Activated CD4-positive, alpha-beta T cell treated with anti-CD3 and anti-CD28 coated beads, Interleukin-2, amount 10 ng/mL, durations not matched to agents 24 days and 14 days (primary cell): ENCODE measurements at regions not wholly inside any gene's neighbourhood (a gene's known extent, or its start where the extent isn't known, plus 50 kb on each side); places are given as distances from the start of the nearest gene placed in this dataset.

Source experiments
- DNase-seq: peaks from one replicate; pipeline ENCODE4 v3.0.0; 2022
- H3K27ac Mint-ChIP-seq: one replicate; pipeline ENCODE4 v1.8.0; 2022; ENCODE audit warnings: mild to moderate bottlenecking, mixed read lengths
- H3K27me3 Mint-ChIP-seq: one replicate; pipeline ENCODE4 v1.8.0; 2022; ENCODE audit warnings: mixed read lengths
- H3K36me3 Mint-ChIP-seq: one replicate; pipeline ENCODE4 v1.8.0; 2022; ENCODE audit warnings: low read depth, mild to moderate bottlenecking, mixed read lengths
- H3K4me1 Mint-ChIP-seq: one replicate; pipeline ENCODE4 v1.8.0; 2021; ENCODE audit warnings: mixed read lengths
- H3K4me3 Mint-ChIP-seq: one replicate; pipeline ENCODE4 v1.8.0; 2022; ENCODE audit warnings: mild to moderate bottlenecking, moderate library complexity, mixed read lengths
- H3K9me3 Mint-ChIP-seq: one replicate; pipeline ENCODE4 v1.8.0; 2021; ENCODE audit warnings: mixed read lengths
- intact Hi-C: fragments of 100-400 bp; cut with micrococcal nuclease; formaldehyde crosslinking; loops from one replicate; pipeline ENCODE4 v1.15.1; 2023

- Mint-ChIP-seq H3K9me3 (peaks cover 5% of the 10 kb centered on the region), H3K27ac (no peak overlapping the region), H3K4me3 (no peak overlapping the region), H3K36me3 (no peaks in the 10 kb centered on the region), H3K4me1 (no peaks in the 10 kb centered on the region), H3K27me3 (no peaks in the 10 kb centered on the region)
- intact Hi-C loops: no loop called here
- no peak for DNase-seq
These were observed 199.1 kb upstream of the MPDZ start for GRCh38 chr9:13478639-13479038.

GRCh38 chr9:13478160-13478559 lies 198.7 kb upstream of the MPDZ start:
- intact Hi-C loops: no loop called here
- H3K27ac Mint-ChIP-seq: no peak overlapping the region
- H3K27me3 Mint-ChIP-seq: no peaks in the 10 kb centered on the region
- DNase-seq: no peak
- H3K36me3 Mint-ChIP-seq: no peaks in the 10 kb centered on the region
- H3K4me1 Mint-ChIP-seq: no peaks in the 10 kb centered on the region
- H3K4me3 Mint-ChIP-seq: no peak overlapping the region
- H3K9me3 Mint-ChIP-seq: peaks cover 5% of the 10 kb centered on the region

- Mint-ChIP-seq H3K4me3 (no peak overlapping the region), H3K4me1 (no peaks in the 10 kb centered on the region), H3K27me3 (no peaks in the 10 kb centered on the region), H3K27ac (no peak overlapping the region), H3K9me3 (no peaks in the 10 kb centered on the region), H3K36me3 (no peaks in the 10 kb centered on the region)
- intact Hi-C loops: no loop called here
- DNase-seq: no peak
These were observed 191.3 kb upstream of the MPDZ start for GRCh38 chr9:13470836-13471235.

GRCh38 chr9:13467157-13467556 lies 187.7 kb upstream of the MPDZ start:
- no peaks in the 10 kb centered on the region for H3K36me3 Mint-ChIP-seq
- no peak overlapping the region for H3K4me3 Mint-ChIP-seq
- intact Hi-C loops: no loop called here
- DNase-seq: no peak
- H3K27ac Mint-ChIP-seq: no peak overlapping the region
- H3K4me1 Mint-ChIP-seq: no peaks in the 10 kb centered on the region
- H3K9me3 Mint-ChIP-seq: no peaks in the 10 kb centered on the region
- no peaks in the 10 kb centered on the region for H3K27me3 Mint-ChIP-seq

DNA sequence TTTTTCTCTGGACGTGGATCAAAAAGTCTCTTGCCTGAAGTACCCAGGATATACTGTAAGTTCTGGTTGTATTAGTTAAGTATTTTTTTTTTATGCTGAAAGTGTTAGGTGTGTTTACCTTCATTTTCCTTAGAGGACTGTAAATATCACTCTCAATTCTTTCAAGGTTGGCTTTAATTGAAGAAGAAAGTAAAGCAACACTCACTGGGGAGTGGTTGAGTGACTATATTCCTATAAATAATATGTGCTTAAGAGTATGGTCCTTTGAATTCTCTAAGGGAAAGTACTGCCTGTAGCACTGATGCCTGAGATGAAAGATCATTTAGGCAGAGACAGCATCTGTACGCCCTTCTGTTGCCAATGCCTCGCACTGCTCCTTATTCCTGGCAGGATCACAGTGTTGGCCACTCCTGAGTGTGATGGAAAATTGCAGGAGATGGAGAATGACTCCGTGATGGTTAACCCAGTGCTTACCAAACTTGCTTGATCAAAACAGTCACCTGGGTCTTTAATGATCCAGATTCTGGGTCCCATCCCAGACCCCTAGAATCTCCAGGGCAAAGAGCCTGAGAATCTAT lies 182.0 kb upstream of the MPDZ start:
- DNase-seq: no peak
- no peaks in the 10 kb centered on the region for H3K4me1 Mint-ChIP-seq
- no peaks in the 10 kb centered on the region for H3K9me3 Mint-ChIP-seq
- no peaks in the 10 kb centered on the region for H3K27me3 Mint-ChIP-seq
- H3K36me3 Mint-ChIP-seq: no peaks in the 10 kb centered on the region
- H3K4me3 Mint-ChIP-seq: no peak overlapping the region
- intact Hi-C loops: no loop called here
- H3K27ac Mint-ChIP-seq: no peak overlapping the region

GRCh38 chr9:13459071-13459470 lies 179.6 kb upstream of the MPDZ start:
- H3K4me1 Mint-ChIP-seq: no peaks in the 10 kb centered on the region
- H3K9me3 Mint-ChIP-seq: no peaks in the 10 kb centered on the region
- DNase-seq: no peak
- no peak overlapping the region for H3K27ac Mint-ChIP-seq
- H3K36me3 Mint-ChIP-seq: no peaks in the 10 kb centered on the region
- H3K4me3 Mint-ChIP-seq: no peak overlapping the region
- intact Hi-C loops: no loop called here
- no peaks in the 10 kb centered on the region for H3K27me3 Mint-ChIP-seq

- Mint-ChIP-seq H3K4me3 (no peak overlapping the region), H3K27ac (no peak overlapping the region), H3K9me3 (no peaks in the 10 kb centered on the region), H3K4me1 (no peaks in the 10 kb centered on the region), H3K27me3 (no peaks in the 10 kb centered on the region), H3K36me3 (no peaks in the 10 kb centered on the region)
- intact Hi-C loops: no loop called here
- DNase-seq: no peak
These were observed 178.3 kb upstream of the MPDZ start for GRCh38 chr9:13457795-13458194.

DNA sequence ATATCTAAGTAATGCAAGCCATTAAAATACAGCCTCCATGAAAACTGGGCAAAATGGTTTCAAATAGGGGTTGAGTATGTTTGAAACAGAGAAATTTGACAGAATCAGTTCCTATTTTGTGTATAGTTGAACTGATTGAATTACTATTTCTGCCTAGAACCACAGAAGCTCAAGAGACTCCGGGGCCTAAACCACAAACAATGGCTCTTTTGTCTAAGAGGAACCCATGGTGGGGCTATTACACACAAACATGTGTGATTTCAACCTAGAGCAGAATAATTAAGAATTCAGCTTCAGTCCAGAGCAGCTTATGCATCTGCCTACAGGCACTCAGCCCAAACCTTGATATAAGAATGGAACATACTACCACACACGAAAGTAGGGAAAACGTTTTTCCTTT lies 171.2 kb upstream of the MPDZ start:
- H3K27ac Mint-ChIP-seq: no peak overlapping the region
- H3K4me3 Mint-ChIP-seq: no peak overlapping the region
- H3K4me1 Mint-ChIP-seq: no peaks in the 10 kb centered on the region
- no peaks in the 10 kb centered on the region for H3K9me3 Mint-ChIP-seq
- no peaks in the 10 kb centered on the region for H3K36me3 Mint-ChIP-seq
- H3K27me3 Mint-ChIP-seq: no peaks in the 10 kb centered on the region
- DNase-seq: no peak
- intact Hi-C loops: no loop called here

DNA sequence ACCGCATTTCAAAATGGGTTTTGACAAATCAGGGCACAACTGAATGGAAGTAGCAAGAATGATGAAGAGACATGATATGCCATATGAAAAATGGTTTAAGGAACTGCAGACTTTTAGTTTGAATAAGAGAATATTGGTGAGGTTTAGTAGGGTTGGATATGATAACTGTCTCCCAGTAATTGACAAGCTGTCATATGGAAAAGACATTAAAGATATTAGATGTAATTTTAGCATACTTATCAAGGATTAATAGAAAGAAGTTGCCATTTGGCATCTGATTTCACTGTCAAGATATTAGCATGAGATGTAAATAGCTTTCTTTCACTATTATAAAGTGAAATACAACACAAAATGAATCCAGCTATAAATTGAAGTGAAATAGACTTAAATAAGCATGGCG lies 169.0 kb upstream of the MPDZ start:
- Mint-ChIP-seq H3K4me1 (no peaks in the 10 kb centered on the region), H3K36me3 (no peaks in the 10 kb centered on the region), H3K9me3 (no peaks in the 10 kb centered on the region), H3K4me3 (no peak overlapping the region), H3K27ac (no peak overlapping the region), H3K27me3 (no peaks in the 10 kb centered on the region)
- no peak for DNase-seq
- intact Hi-C loops: no loop called here

GRCh38 chr9:13447843-13448422 lies 168.4 kb upstream of the MPDZ start:
- Mint-ChIP-seq H3K4me1 (no peaks in the 10 kb centered on the region), H3K27me3 (no peaks in the 10 kb centered on the region), H3K4me3 (no peak overlapping the region), H3K9me3 (no peaks in the 10 kb centered on the region), H3K27ac (no peak overlapping the region), H3K36me3 (no peaks in the 10 kb centered on the region)
- no peak for DNase-seq
- intact Hi-C loops: no loop called here

- intact Hi-C loops: no loop called here
- H3K4me1 Mint-ChIP-seq: no peaks in the 10 kb centered on the region
- no peak overlapping the region for H3K4me3 Mint-ChIP-seq
- H3K27me3 Mint-ChIP-seq: no peaks in the 10 kb centered on the region
- no peak overlapping the region for H3K27ac Mint-ChIP-seq
- H3K9me3 Mint-ChIP-seq: no peaks in the 10 kb centered on the region
- H3K36me3 Mint-ChIP-seq: no peaks in the 10 kb centered on the region
- no peak for DNase-seq
These were observed 167.7 kb upstream of the MPDZ start for GRCh38 chr9:13446938-13447842.

DNA sequence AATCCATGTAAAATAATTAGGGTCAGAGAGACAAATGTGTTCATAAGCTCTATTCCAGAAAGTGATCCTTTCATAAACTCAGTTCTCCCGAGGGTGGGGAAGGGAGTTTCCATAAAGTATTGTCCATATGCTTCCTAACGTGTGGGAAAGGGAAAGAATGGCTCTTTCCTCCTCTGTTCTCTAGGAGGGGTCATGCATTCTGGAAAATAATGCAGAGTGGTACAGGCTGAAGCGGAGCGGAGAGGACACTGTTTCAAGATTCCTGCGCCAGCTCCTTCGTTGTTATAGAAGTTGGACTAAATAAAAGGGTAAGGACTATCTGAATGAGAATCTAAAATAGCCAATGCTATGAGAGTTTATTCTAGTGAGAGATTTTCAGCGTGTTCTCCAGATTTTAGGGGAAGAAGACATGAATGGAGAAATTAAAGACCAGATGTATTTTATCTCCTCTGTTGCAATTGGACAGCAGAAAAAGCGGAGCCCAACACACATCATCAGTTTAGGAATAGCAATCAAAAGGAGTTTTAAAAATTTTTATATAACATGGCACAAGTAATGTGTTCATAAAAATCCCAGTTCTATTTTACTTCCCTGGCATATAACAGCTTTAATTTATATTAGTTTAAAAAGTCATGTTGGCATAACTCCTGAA lies 166.9 kb upstream of the MPDZ start:
- Mint-ChIP-seq H3K4me1 (no peaks in the 10 kb centered on the region), H3K36me3 (no peaks in the 10 kb centered on the region), H3K27me3 (no peaks in the 10 kb centered on the region), H3K27ac (no peak overlapping the region), H3K9me3 (no peaks in the 10 kb centered on the region), H3K4me3 (no peak overlapping the region)
- intact Hi-C loops: no loop called here
- no peak for DNase-seq

DNA sequence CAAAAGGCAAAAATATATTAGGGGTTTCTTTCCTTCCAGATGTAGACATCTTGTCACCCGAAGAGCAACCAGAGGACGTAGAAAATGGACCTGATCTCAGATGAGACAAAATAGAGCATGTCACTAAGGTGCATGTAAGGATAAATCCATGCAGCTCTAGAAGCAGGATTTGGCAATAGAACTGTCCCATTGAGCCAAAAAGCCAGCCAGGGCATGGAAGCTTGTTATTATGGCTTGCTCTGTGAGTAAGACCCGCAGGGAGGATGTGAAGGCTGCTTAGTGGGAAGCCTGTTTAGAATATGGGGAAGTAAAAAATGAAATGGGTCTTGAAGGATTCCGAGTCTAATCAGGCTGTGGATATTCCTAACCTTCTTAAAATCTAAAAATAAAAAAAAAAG lies 165.6 kb upstream of the MPDZ start:
- H3K27ac Mint-ChIP-seq: no peak overlapping the region
- H3K9me3 Mint-ChIP-seq: no peaks in the 10 kb centered on the region
- no peaks in the 10 kb centered on the region for H3K27me3 Mint-ChIP-seq
- intact Hi-C loops: no loop called here
- no peaks in the 10 kb centered on the region for H3K4me1 Mint-ChIP-seq
- DNase-seq: no peak
- no peaks in the 10 kb centered on the region for H3K36me3 Mint-ChIP-seq
- H3K4me3 Mint-ChIP-seq: no peak overlapping the region
